ENCODE measurements at regions not wholly inside any gene's neighbourhood (a gene's known extent, or its start where the extent isn't known, plus 50 kb on each side); places are given as distances from the start of the nearest gene placed in this dataset.

DNA sequence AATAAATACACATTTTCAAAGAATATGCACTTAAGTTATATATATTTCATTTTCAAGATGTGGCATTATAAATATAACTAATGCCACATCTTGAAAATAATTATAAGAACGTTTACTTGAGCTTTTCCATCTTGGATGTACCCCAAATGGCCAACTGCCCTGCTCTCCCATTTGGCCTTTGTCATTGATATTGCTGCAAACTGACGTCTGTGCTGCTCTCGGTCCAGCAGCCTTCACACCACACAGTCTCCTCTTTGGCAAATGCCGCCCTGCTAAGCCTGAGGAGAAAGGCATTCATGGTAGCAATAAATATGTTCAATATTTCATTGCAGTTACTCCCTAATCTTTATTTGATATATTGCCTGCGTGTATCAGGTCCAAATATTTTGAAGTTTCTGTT lies 384.6 kb upstream of the ADARB2 start:
- TF ChIP-seq MXI1 (IDR thresholded peaks at IDR 0.05; ENCODE audit: borderline replicate concordance, low read depth, low read length) (no peak), BHLHE40 (IDR thresholded peaks at IDR 0.05; ENCODE audit: low read depth, low read length) (no peak), POLR2A (IDR thresholded peaks at IDR 0.05; ENCODE audit: low read depth, low read length) (no peak), MAZ (IDR thresholded peaks at IDR 0.05; ENCODE audit: borderline replicate concordance, low read depth, low read length) (no peak), CHD1 (IDR thresholded peaks at IDR 0.05; ENCODE audit: low read depth, low read length) (no peak), RFX5 (IDR thresholded peaks at IDR 0.05; ENCODE audit: low read depth, low read length) (no peak), RCOR1 (IDR thresholded peaks at IDR 0.05; ENCODE audit: insufficient replicate concordance, low read length) (no peak), RAD21 (IDR thresholded peaks at IDR 0.05; ENCODE audit: low read length) (no peak), FOS (IDR thresholded peaks at IDR 0.05; ENCODE audit: low read depth, low read length) (no peak)
- TF ChIP-seq, protein P1, sequence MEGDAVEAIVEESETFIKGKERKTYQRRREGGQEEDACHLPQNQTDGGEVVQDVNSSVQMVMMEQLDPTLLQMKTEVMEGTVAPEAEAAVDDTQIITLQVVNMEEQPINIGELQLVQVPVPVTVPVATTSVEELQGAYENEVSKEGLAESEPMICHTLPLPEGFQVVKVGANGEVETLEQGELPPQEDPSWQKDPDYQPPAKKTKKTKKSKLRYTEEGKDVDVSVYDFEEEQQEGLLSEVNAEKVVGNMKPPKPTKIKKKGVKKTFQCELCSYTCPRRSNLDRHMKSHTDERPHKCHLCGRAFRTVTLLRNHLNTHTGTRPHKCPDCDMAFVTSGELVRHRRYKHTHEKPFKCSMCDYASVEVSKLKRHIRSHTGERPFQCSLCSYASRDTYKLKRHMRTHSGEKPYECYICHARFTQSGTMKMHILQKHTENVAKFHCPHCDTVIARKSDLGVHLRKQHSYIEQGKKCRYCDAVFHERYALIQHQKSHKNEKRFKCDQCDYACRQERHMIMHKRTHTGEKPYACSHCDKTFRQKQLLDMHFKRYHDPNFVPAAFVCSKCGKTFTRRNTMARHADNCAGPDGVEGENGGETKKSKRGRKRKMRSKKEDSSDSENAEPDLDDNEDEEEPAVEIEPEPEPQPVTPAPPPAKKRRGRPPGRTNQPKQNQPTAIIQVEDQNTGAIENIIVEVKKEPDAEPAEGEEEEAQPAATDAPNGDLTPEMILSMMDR (conservative IDR thresholded peaks at IDR 0.05; ENCODE audit: low read depth, low read length): no peak
